ENCODE measurements at regions not wholly inside any gene's neighbourhood (a gene's known extent, or its start where the extent isn't known, plus 50 kb on each side); places are given as distances from the start of the nearest gene placed in this dataset.
"Not testable (repeated sequence)": the region's sequence is repeated elsewhere in the genome, so short reads cannot be mapped to it uniquely, and the experiment has no call there.

GRCh38 chr13:87376081-87376480, 295.1 kb upstream of the SLITRK5 start:
- no peak for DNase-seq

GRCh38 chr13:87384099-87384498, 287.1 kb upstream of the SLITRK5 start:
- no peak for DNase-seq

DNA sequence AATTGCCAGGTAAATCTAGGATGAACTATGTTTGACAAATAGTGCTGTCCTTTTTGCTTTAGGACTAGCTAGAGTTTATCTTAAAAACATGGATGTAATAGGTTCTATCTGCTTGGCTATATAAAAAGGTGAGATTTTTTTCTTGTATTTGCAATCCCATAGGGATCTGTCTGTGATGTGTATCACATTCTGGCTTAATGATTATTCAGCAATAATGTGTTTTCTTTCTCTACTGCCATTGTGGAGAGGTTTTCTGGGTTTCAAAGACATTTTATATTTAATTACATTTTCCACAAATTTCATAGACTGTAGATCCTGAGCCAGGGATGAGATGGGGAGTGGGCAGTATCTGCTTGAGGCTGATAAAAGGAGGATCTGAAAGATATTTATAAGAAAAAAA, 277.8 kb upstream of the SLITRK5 start:
- no peak for DNase-seq

GRCh38 chr13:87398047-87398446, 273.1 kb upstream of the SLITRK5 start:
- DNase-seq = no peak

DNA sequence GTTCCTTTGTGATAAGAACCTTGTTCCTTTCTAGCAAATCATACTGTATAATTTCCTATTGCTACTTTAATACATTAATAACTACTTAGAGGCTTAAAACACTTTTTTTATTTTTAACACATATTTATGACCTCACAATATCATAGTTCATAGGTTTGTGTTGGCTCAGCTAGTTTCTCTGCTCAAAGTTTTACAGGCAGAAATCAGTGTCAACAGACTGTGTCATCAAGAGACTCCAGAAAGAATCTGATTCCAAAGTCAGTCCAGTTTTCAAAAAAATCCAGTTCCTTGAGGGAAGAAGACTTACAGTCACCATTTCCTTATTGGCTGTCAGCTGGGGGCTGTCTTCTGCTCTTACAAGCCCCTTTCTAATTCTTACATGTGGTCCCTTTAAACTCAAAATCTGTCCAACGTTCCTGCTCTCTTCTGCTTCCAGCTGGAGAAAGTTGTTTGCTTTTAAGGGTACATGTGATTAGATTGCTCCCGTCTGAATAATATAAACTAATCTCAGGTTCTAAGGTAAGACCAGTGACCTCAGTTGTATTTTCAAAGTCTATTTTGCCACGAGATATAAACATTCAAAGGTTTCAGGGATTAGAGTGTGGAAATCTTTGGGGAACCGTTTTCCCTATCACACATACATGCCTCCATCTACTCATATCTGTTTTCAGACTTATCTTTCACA, 267.3 kb upstream of the SLITRK5 start:
- no peak for DNase-seq

GRCh38 chr13:87426742-87427141, 244.4 kb upstream of the SLITRK5 start:
- no peak for DNase-seq

GRCh38 chr13:87444135-87444534, 227.0 kb upstream of the SLITRK5 start:
- DNase-seq = no peak

- DNase-seq = no peak
Observed at GRCh38 chr13:87452281-87452680, 218.9 kb upstream of the SLITRK5 start.

GRCh38 chr13:87453244-87453643, 217.9 kb upstream of the SLITRK5 start:
- DNase-seq = no peak

DNA sequence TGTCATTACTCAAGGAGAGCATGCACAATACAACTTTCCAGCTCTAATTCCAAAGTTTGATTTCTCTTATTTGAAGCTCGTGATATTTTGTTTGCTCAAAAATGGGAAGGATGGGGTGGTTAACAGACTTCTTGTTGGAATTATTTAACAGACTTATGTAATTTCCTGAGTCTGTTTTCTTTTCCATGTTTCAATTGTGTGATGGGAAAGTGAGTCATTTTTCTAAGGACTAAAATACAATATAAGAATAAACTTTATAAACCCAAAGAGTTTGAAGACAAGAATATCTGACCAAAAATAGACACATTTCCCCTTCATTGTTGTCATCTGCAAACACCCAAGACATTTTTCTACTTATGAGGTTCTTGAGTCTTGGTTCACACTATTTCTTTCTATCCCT, 211.8 kb upstream of the SLITRK5 start:
- DNase-seq = no peak

- no peak for DNase-seq
Observed at GRCh38 chr13:87497426-87497825, 173.7 kb upstream of the SLITRK5 start.

- DNase-seq = no peak
Observed at GRCh38 chr13:87498681-87499080, 172.5 kb upstream of the SLITRK5 start.

GRCh38 chr13:87524775-87525174, 146.4 kb upstream of the SLITRK5 start:
- no peak for DNase-seq

GRCh38 chr13:87533776-87534175, 137.4 kb upstream of the SLITRK5 start:
- no peak for DNase-seq

GRCh38 chr13:87535911-87536310, 135.3 kb upstream of the SLITRK5 start:
- no peak for DNase-seq

GRCh38 chr13:87536499-87536898, 134.7 kb upstream of the SLITRK5 start:
- DNase-seq = no peak

GRCh38 chr13:87536899-87537298, 134.3 kb upstream of the SLITRK5 start:
- no peak for DNase-seq

- DNase-seq = no peak
Observed at GRCh38 chr13:87537951-87538350, 133.2 kb upstream of the SLITRK5 start.

- DNase-seq = no peak
Observed at GRCh38 chr13:87538366-87539052, 132.7 kb upstream of the SLITRK5 start.

- DNase-seq = no peak
Observed at GRCh38 chr13:87553142-87553541, 118.0 kb upstream of the SLITRK5 start.

GRCh38 chr13:87554045-87554444, 117.1 kb upstream of the SLITRK5 start:
- DNase-seq = no peak

DNA sequence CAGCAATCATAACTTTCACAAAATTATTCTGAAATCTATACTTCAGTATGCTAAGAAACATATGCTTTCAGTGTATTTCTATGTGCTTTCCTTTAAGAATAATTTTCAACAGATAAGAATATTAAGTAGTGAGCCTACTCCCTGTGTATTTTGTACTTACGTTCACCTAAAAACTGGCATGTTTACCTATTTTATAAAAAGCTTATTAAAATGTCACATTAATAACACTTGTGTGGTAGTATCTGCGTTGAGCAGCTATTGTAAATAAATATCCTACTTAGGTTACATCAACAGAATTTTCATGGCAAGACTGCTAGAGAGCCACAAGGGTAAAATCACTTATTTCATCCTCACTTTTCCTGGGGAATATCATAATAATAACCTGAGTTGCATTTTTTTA, 113.4 kb upstream of the SLITRK5 start:
- no peak for DNase-seq

GRCh38 chr13:87561580-87561979, 109.6 kb upstream of the SLITRK5 start:
- not testable (repeated sequence) for DNase-seq

DNA sequence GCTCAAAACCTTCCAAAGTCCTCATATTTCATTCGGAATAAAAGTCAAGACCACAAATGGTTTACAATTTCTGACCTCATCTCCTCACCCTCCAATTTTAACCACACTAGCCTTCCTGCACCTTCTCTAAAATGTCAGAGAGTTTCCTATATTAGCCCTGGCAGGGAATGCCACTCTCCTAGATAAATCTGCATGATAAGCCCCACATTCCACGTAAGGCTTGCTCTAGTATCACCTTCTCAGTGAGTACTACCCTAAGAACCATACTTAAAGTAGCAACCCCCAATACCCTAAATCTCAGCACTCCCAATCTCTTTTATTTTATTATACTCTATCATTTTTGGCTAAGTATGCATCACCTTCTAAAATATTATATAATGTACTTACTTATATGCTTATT, 100.5 kb upstream of the SLITRK5 start:
- no peak for DNase-seq

- DNase-seq = no peak
Observed at GRCh38 chr13:87582399-87582798, 88.8 kb upstream of the SLITRK5 start.
